PFSK-1 (cell line): ENCODE measurements at regions not wholly inside any gene's neighbourhood (a gene's known extent, or its start where the extent isn't known, plus 50 kb on each side); places are given as distances from the start of the nearest gene placed in this dataset.

Experiments used
- POLR2AphosphoS5 ChIP-seq: IDR thresholded peaks from 2 replicates; pipeline ENCODE4 v1.6.1; 2012; ENCODE audit warnings: low read depth, mild to moderate bottlenecking, control low read depth, low read length, moderate library complexity
- SIN3A ChIP-seq: IDR thresholded peaks from 2 replicates; pipeline ENCODE4 v1.6.1; 2012; ENCODE audit warnings: mild to moderate bottlenecking, low read length, moderate library complexity, borderline replicate concordance; ENCODE audit not compliant: insufficient read depth

GRCh38 chr2:66693076-66693965, 258.4 kb downstream of the MEIS1 start:
- no peak for TF ChIP-seq POLR2AphosphoS5
- TF ChIP-seq SIN3A: no peak
